AML-193 (cell line): ENCODE measurements at regions not wholly inside any gene's neighbourhood (a gene's known extent, or its start where the extent isn't known, plus 50 kb on each side); places are given as distances from the start of the nearest gene placed in this dataset.

Source experiments
- DNase-seq, 2 experiments: peaks; one replicate each; lab custom pipeline; 2025; lab: John Stamatoyannopoulos, UW

- DNase-seq = no peak
Measured at GRCh38 chr22:49547751-49548239, 279.9 kb downstream of the BRD1 start.

GRCh38 chr22:49546811-49547585 lies 280.7 kb downstream of the BRD1 start:
- DNase-seq = no peak

- no peak for DNase-seq
Measured at GRCh38 chr22:49545606-49546005, 282.1 kb downstream of the BRD1 start.

DNA sequence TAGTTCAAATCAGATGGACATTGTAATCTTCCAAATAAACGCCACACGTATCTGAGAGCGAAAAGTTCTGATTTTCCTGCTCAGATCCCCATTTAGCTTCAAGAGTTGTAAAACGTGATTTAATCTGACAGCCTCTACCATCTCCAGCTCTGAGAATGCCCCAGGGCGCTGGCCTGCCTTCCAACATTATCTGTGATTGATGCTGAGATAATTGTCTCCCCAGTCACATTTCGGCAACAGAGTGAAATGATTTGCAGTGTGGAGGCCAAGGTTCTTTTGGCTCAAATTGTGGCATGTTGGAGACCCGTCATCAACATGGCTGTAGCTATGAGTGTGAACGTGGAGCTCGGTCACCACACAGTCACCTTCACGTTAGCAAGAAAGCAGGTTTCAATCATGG lies 283.4 kb downstream of the BRD1 start:
- no peak for DNase-seq

DNA sequence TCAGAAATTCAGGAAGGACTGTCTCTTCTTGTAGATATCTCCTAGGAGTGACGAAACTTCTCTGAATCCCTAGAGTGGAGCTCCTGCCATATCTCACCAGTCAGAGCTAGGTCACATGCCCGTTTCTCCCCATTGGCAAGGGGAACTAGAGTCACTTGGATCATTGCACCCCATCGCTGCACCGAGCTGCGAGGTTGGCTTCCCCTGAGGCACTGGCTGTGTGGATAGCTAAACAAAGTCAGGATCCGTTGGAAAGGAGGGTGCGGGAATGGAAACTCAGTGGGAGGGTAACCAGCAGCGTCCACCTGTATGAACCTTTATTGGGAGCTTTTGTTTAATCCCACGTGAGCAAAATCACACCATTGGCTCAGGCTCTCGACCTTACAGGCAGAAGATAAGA lies 283.8 kb downstream of the BRD1 start:
- DNase-seq = no peak

DNA sequence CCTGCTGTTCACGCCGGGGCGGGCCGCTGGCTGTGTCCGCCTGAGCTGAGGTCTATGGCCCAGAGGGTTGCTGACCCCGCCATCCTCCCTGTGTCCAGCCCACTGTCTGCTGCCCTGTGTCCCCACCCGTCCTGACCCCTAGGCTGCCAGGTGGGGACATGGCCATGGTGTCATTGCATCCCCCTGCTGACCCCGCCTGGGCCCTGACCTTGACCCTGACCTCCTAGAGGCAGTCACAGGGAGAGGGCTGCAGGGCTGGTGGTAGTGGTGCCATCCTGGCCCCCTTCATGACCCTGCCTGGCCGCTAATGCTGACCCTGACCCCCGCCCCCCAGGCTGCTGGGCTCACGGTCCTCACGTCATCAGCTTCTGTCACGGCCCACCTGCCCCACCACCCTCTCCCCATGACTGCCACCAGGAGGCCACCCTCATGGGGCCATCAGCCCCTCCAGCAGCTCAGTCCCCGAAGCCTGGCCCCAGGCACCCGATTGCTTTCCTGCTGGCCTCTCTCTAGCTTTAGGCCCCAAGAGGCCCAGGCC lies 285.9 kb downstream of the BRD1 start:
- DNase-seq = no peak

DNA sequence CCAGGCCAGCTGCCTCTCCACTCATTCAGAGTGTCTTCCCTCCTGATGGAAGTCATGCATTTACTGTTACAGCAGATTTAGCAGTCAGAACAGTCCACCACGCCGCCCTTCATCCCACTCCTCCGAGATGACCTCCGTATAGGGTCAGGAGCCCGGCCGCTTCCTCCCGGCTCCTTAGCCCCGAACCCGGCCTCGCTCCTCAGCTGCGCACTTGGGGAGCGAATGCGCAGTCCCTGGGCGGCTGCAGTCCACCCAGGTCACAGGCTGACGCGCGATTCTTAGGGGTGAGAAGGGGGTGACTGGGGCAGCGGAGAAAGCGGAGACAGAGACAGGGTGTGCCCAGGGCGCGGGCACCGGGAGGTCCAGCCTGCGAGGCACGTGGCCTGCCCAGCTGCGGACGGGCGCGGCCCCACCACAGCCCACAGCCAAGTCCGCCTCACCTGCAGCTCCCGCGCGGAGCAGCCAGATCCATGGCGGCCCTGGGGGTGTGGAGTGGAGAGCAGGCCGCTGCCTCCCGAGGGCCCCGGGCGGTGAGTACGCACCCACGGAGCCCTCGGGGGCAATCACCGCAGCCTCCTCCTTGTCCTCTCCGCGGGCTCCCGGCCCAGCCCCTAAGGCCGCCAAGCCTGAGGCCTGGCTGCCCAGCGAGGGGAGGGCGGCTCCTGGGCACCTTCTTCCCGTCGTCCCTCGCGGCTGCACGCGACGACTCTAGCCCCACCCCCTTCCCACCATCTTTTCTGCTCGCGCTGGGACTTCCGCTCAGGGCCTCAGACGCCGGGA lies 286.6 kb downstream of the BRD1 start:
- DNase-seq = no peak

DNA sequence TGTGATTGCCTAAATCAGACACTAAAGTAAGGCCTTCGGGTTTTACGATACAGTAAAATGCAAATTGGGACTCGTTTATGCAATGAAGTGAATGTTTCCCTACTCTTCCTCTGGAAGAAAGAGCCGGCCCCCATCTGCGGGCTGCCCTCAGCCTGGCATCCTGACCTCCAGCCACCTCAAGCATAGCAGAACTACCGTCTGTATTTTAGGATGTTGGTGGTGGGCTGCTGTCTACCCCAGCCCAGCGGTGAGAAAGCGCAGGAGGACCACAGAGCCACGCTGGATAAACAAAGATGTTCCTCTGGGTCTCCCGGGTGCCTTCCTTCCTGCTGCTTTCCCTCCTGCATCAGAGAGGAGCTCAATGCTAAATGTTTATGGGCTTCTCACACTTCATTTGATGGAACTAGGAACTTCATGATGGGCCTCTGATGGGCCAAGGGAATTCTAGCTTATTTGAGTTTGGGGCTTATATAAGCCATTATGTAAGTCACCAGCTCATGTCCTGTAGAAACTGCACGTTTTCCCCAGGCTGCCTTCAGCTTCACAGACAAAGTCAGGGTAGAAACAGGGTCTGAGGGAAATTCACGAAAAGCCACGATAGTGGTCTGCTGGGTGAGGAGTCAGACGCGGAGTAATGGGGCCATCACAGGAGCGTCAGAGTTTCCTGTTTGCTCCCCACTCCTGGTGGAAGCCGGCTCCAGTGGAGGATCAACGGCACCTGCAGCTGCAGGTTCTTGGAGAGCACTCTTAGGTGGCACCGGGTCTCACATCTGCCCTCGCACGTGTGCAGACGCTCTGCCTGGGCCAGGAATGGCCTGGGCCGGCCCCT lies 287.4 kb downstream of the BRD1 start:
- no peak for DNase-seq

DNA sequence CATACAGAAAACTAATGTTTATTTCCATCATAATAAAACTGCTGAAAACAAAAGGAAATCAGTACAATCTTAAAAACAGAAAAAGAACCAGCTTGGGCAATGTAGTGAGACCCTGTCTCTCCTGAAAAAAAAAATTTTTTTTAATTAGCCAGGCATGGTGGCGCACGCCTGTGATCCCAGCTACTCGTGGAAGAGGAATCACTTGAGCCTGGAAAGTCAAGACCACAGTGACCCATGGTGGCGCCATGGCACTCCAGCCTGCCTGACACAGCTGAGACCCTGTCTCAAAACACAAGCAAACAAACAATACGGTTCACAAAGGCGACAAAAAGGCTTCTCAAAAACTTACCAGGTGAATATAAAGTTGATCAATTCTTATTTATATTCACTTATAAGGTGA lies 289.7 kb downstream of the BRD1 start:
- no peak for DNase-seq

GRCh38 chr22:49536571-49537131 lies 291.0 kb downstream of the BRD1 start:
- DNase-seq = no peak

- DNase-seq = no peak
Measured at GRCh38 chr22:49535527-49536125, 292.0 kb downstream of the BRD1 start.

DNA sequence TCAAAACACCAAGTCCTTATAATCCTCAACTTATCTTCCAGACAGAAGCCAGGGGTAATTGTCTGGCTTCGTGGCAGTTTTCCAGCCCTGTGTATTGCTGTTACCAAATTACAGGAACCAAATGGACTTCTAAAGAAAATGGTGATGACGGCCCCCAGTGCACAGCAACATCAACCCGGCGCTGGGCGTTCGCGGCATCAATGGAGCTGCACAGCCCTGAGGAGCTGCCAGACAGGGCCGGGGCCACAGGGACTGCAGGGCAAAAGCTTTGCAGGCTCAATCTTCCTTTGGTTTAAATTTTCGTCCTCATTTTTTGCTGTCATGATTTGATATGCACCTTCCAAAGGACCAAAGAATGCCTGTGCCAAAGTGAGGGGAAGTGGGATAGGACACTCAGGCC lies 292.5 kb downstream of the BRD1 start:
- DNase-seq = no peak

GRCh38 chr22:49534386-49534785 lies 293.3 kb downstream of the BRD1 start:
- DNase-seq = no peak

DNA sequence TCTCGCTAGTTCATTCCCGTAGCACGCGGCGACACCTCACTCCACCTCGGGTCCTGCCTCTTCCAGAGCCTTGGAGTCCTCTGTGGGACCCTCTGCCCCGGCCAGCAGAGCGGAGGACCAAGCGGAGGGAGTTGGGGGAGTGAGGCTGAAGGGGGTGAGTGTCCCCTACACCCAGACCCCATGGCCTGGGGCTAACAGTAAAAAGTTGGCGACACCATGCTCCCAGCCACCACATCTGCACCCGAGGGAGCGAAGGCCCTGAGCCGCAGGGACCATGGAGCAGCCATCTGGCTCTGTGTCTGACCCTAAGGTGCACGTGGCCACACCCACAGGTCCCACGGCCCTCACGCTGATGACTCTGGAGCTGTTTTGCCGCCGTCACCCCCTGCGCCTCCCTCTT lies 293.8 kb downstream of the BRD1 start:
- no peak for DNase-seq

DNA sequence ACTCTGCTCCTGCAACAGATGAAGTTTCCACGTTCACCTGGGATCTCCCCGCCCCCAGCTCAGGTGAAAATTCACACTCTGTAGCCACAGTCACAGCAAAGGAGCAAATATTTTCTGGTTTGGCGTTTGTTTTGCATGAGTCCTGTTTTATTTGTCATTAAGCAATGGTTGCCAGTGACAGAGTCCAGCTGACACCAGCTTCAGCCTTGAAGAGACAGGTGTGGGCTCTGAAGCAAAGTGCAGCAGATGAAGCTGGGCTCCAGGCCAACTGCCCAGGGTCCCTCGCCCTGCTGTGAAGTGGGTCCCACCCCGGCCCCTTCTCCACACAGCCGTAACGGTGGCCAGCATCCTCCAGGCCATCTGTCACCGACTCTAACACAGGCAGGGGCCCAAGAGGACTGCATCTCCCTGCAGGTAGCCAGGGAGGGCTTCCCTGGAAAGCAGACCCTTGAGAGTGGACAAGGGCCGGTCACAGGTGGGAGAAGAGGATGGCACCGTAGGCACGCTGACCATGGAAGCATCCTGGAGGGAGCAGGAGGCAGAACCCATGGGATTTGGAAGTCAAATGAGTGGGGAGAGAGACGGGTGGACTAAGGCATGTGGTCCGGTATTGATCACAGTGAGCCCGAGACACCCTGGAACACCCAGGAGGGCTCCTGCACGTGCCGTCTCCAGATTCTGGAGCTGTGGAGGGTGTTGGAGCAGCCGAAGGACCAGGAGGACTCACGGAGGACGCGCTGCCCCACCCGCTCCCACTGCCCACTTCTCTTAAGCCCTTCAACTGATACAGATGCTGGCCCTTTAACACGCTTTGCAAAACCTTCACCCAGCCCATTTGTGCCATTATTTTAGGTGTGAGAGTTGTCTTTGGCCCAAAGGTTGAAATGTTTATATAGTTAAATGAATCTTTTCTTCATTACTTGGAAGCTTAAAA lies 294.5 kb downstream of the BRD1 start:
- DNase-seq = no peak

DNA sequence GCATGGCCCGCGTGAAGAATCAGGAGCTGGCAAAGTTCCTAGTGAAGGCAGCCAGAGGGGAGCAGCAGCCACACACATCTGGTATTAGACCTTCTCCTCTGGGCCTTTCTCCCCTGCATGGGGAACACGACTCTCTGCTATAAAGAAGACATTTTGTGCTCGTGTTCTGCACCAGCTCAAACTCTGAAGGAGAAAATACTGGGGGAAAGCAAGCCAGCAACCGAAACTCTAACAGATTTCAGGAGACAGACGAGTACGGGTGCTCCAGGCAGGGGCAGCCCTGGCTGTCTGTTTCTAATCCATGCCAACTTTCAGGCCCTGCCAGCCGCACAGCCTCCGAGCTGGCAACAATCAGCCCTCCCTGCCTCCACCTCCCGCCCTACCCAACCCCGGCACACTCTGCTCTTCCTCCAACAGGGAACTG lies 296.3 kb downstream of the BRD1 start:
- DNase-seq = no peak

GRCh38 chr22:49530671-49531367 lies 296.9 kb downstream of the BRD1 start:
- no peak for DNase-seq

GRCh38 chr22:49528420-49528720 lies 299.3 kb downstream of the BRD1 start:
- no peak for DNase-seq

DNA sequence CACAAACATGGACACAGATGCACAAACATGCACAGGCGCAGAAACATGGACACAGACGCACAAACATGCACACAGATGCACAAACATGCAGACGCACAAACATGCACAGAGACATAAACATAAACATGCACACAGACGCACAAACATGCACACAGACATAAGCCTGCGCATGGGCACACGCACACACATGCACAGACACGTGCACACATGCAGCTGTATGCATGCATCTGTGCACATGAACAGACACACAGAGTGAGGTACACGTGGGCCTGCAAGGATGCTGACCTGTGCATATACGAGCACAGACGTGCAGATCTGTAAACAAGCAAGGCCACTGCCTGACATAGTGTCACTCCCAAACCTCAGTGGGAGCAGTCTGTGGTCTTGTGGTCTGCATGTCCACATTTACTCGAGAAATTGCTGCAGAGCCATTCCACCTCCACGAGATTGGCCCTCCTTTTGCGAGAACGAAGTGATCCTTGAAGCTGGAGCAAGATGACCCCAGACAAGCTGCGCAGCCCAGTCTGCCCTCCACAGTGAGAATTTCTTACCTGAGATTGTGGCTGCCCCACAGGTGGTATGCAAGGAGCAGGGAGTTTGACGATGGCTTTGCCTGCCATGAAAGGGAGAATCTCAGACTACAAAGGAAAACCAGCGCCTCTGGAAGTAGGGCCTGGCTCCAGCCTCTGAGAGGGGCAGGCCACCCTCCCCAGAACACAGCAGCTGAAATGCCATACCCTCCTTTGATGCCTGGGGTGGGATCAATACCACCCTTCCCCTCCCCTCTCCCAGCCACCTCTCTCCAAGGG lies 299.9 kb downstream of the BRD1 start:
- no peak for DNase-seq
